ENCODE measurements at regions not wholly inside any gene's neighbourhood (a gene's known extent, or its start where the extent isn't known, plus 50 kb on each side); places are given as distances from the start of the nearest gene placed in this dataset.

DNA sequence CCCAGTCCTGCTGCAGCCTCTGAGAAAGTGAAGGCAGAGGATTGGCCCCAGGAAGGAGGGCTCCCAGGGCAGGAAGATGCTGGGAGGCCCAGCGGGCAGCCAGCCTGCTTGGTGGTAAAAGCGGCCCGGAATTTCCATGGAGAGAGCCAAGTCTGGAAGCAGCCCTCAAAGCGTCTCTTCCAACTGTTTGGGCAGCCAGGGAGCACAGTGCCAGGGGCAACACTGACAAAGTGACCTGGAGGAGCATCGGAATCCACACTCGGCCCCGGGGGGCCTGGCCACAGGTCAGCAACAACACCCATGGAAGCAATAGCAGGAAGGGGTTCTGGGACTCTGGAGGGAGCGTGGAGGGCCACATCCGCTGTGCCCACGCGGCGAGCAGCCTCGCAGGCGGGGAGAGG lies 63.2 kb upstream of the FGFR2 start:
- TF ChIP-seq POLR2AphosphoS5 (IDR thresholded peaks at IDR 0.05), result no peak
- TF ChIP-seq, protein P1, sequence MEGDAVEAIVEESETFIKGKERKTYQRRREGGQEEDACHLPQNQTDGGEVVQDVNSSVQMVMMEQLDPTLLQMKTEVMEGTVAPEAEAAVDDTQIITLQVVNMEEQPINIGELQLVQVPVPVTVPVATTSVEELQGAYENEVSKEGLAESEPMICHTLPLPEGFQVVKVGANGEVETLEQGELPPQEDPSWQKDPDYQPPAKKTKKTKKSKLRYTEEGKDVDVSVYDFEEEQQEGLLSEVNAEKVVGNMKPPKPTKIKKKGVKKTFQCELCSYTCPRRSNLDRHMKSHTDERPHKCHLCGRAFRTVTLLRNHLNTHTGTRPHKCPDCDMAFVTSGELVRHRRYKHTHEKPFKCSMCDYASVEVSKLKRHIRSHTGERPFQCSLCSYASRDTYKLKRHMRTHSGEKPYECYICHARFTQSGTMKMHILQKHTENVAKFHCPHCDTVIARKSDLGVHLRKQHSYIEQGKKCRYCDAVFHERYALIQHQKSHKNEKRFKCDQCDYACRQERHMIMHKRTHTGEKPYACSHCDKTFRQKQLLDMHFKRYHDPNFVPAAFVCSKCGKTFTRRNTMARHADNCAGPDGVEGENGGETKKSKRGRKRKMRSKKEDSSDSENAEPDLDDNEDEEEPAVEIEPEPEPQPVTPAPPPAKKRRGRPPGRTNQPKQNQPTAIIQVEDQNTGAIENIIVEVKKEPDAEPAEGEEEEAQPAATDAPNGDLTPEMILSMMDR (IDR thresholded peaks at IDR 0.05), result no peak

Data from esophagus muscularis mucosa (tissue), 3 donors.